HCT116 (cell line): ENCODE measurements at regions not wholly inside any gene's neighbourhood (a gene's known extent, or its start where the extent isn't known, plus 50 kb on each side); places are given as distances from the start of the nearest gene placed in this dataset.

ENCODE experiments used
- POLR2A ChIP-seq: IDR thresholded peaks from 2 replicates; pipeline ENCODE4 v1.7.0; 2011; ENCODE audit warnings: borderline replicate concordance; ENCODE audit not compliant: insufficient read depth, insufficient read length; ENCODE audit errors: extremely low read depth
- POLR2AphosphoS5 ChIP-seq: IDR thresholded peaks from 2 replicates; pipeline ENCODE4 v1.6.1; 2011; ENCODE audit warnings: mild to moderate bottlenecking, low read depth, low read length, moderate library complexity
- TF ChIP-seq, protein P1 (sequence below): IDR thresholded peaks from 2 replicates; pipeline ENCODE4 v1.6.1; 2012; ENCODE audit warnings: low read depth

DNA sequence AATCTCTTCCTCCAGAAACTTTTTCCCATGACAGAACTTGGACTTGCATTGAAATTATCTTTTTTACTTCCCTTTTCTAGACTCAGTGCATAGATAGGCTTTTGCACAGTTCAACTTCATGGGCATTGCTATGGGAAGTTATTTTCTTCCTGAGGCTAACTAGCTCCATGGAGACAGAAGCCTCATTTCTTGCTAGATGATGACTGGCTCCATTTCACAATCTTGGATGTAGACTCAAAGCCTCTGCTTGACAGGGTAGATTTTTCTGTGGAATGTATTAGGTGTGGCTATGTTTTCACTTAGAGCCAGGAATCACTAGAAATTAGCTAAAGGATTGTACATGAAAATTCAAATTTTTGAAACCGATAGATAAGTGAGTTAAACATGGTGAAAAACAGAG lies 884.1 kb upstream of the MGAT4C start:
- TF ChIP-seq POLR2AphosphoS5, result no peak
- TF ChIP-seq, protein P1, sequence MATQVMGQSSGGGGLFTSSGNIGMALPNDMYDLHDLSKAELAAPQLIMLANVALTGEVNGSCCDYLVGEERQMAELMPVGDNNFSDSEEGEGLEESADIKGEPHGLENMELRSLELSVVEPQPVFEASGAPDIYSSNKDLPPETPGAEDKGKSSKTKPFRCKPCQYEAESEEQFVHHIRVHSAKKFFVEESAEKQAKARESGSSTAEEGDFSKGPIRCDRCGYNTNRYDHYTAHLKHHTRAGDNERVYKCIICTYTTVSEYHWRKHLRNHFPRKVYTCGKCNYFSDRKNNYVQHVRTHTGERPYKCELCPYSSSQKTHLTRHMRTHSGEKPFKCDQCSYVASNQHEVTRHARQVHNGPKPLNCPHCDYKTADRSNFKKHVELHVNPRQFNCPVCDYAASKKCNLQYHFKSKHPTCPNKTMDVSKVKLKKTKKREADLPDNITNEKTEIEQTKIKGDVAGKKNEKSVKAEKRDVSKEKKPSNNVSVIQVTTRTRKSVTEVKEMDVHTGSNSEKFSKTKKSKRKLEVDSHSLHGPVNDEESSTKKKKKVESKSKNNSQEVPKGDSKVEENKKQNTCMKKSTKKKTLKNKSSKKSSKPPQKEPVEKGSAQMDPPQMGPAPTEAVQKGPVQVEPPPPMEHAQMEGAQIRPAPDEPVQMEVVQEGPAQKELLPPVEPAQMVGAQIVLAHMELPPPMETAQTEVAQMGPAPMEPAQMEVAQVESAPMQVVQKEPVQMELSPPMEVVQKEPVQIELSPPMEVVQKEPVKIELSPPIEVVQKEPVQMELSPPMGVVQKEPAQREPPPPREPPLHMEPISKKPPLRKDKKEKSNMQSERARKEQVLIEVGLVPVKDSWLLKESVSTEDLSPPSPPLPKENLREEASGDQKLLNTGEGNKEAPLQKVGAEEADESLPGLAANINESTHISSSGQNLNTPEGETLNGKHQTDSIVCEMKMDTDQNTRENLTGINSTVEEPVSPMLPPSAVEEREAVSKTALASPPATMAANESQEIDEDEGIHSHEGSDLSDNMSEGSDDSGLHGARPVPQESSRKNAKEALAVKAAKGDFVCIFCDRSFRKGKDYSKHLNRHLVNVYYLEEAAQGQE, result no peak
- no peak for TF ChIP-seq POLR2A
